ENCODE measurements at regions not wholly inside any gene's neighbourhood (a gene's known extent, or its start where the extent isn't known, plus 50 kb on each side); places are given as distances from the start of the nearest gene placed in this dataset.

- 0 out of 2 replicates have a peak, but pooled peaks cover 2% of the 10 kb centered on the region for H3K27me3 ChIP-seq (ENCODE audit: control insufficient read depth, insufficient read depth, low read length)
- TF ChIP-seq POLR2AphosphoS5 (IDR thresholded peaks at IDR 0.05; ENCODE audit: low read depth, low read length) = no peak
- H3K36me3 ChIP-seq (ENCODE audit: control insufficient read depth, insufficient read depth, low read length) = no peaks in the 10 kb centered on the region
- no peak for DNase-seq (ENCODE audit: low read depth, low spot score)
- BruUV-seq (replicated peaks) = no TSS peak
- H3K27ac ChIP-seq (ENCODE audit: low read length) = no peak overlapping the region
- intact Hi-C loops (cut with micrococcal nuclease; ENCODE audit: unreplicated experiment) (no loop called here), in situ Hi-C loops (cut with HindIII; ENCODE audit: low pct_unique_long_range_greater_than_20kb, low sequenced_read_pairs) (no loop called here)
- no peak for ATAC-seq
- ChIA-PET CTCF (no interaction called here), POLR2A (no interaction called here)
- H3K4me3 ChIP-seq (ENCODE audit: low read depth in 2 of 2, low read length in 2 of 2) = no peak overlapping the region
- no peaks in the 10 kb centered on the region for H3K9me3 ChIP-seq (ENCODE audit: control insufficient read depth, insufficient read depth, low read depth, low read length)
- no peaks in the 10 kb centered on the region for H3K4me1 ChIP-seq (ENCODE audit: control insufficient read depth, insufficient read depth, low read length)
Measured at GRCh38 chr11:79829891-79830290, 389.1 kb upstream of the TENM4 start.

- no peak for ATAC-seq
- H3K4me3 ChIP-seq (ENCODE audit: low read depth in 2 of 2, low read length in 2 of 2) = no peak overlapping the region
Measured at GRCh38 chr11:79822766-79823165, 381.9 kb upstream of the TENM4 start.

More at GRCh38 chr11:79822766-79823165, 381.9 kb upstream of the TENM4 start:
- no peak for DNase-seq (ENCODE audit: low read depth, low spot score)
- no peaks in the 10 kb centered on the region for H3K9me3 ChIP-seq (ENCODE audit: control insufficient read depth, insufficient read depth, low read depth, low read length)
- no TSS peak for BruUV-seq (replicated peaks)
- intact Hi-C loops (cut with micrococcal nuclease; ENCODE audit: unreplicated experiment) = no loop called here
- ChIA-PET CTCF (no interaction called here), POLR2A (no interaction called here)
- TF ChIP-seq CTCF (IDR thresholded peaks at IDR 0.05) (no peak), POLR2AphosphoS5 (IDR thresholded peaks at IDR 0.05; ENCODE audit: low read depth, low read length) (no peak), SIN3A (IDR thresholded peaks at IDR 0.05; ENCODE audit: borderline replicate concordance, insufficient read depth, low read depth, low read length) (no peak), TCF7L2 (IDR thresholded peaks at IDR 0.05; ENCODE audit: low read depth, low read length) (no peak), REST (IDR thresholded peaks at IDR 0.05; ENCODE audit: insufficient read depth in 1 of 2, low read depth in 2 of 2, low read length in 1 of 2) (no peak)
- H3K36me3 ChIP-seq (ENCODE audit: control insufficient read depth, insufficient read depth, low read length) = no peaks in the 10 kb centered on the region
- 0 out of 2 replicates have a peak, but pooled peaks cover 3% of the 10 kb centered on the region for H3K27me3 ChIP-seq (ENCODE audit: control insufficient read depth, insufficient read depth, low read length)
- no peak overlapping the region for H3K27ac ChIP-seq (ENCODE audit: low read length)
- H3K4me1 ChIP-seq (ENCODE audit: control insufficient read depth, insufficient read depth, low read length) = no peaks in the 10 kb centered on the region
- in situ Hi-C loops (cut with HindIII; ENCODE audit: low pct_unique_long_range_greater_than_20kb, low sequenced_read_pairs) = no loop called here

All from Panc1 (cell line).